NCI-H2227 treated with DMSO at 0.1 percent for 48 hours (cell line): ENCODE measurements at regions not wholly inside any gene's neighbourhood (a gene's known extent, or its start where the extent isn't known, plus 50 kb on each side); places are given as distances from the start of the nearest gene placed in this dataset.
A peak's percentile ranks its signal among the peaks of the same experiment; 100 is the strongest.
"Not testable (repeated sequence)": the region's sequence is repeated elsewhere in the genome, so short reads cannot be mapped to it uniquely, and the experiment has no call there.

Source experiments
- DNase-seq: peaks from one replicate; lab custom pipeline; 2025; lab: John Stamatoyannopoulos, UW

GRCh38 chr1:244758708-244759107, 76.8 kb upstream of the COX20 start:
- DNase-seq: peak; percentile 44

GRCh38 chr1:244759158-244759557, 76.3 kb upstream of the COX20 start:
- DNase-seq: no peak

GRCh38 chr1:244760471-244760870, 75.0 kb upstream of the COX20 start:
- no peak for DNase-seq

- peak; percentile 67 for DNase-seq
Measured at GRCh38 chr1:244761279-244761678, 74.2 kb upstream of the COX20 start.

- DNase-seq: no peak
Measured at GRCh38 chr1:244762629-244763028, 72.8 kb upstream of the COX20 start.

- DNase-seq: no peak
Measured at GRCh38 chr1:244768186-244768585, 67.3 kb upstream of the COX20 start.

GRCh38 chr1:244768804-244769203, 66.7 kb upstream of the COX20 start:
- DNase-seq: no peak

GRCh38 chr1:244770556-244770955, 64.9 kb upstream of the COX20 start:
- not testable (repeated sequence) for DNase-seq

GRCh38 chr1:244773513-244773912, 61.9 kb upstream of the COX20 start:
- no peak for DNase-seq

- DNase-seq: not testable (repeated sequence)
Measured at GRCh38 chr1:244776783-244777182, 58.7 kb upstream of the COX20 start.

- no peak for DNase-seq
Measured at GRCh38 chr1:244778344-244778743, 57.1 kb upstream of the COX20 start.

GRCh38 chr1:244779410-244779809, 56.0 kb upstream of the COX20 start:
- DNase-seq: no peak

- DNase-seq: no peak
Measured at GRCh38 chr1:244780311-244780710, 55.1 kb upstream of the COX20 start.

GRCh38 chr1:244782056-244782455, 53.4 kb upstream of the COX20 start:
- DNase-seq: no peak

GRCh38 chr1:244783138-244783537, 52.3 kb upstream of the COX20 start:
- DNase-seq: no peak
